Peyer's patch (tissue), 4 donors: ENCODE measurements at regions not wholly inside any gene's neighbourhood (a gene's known extent, or its start where the extent isn't known, plus 50 kb on each side); places are given as distances from the start of the nearest gene placed in this dataset.
A peak's percentile ranks its signal among the peaks of the same experiment; 100 is the strongest.

Experiments
- CTCF ChIP-seq, 6 experiments: fragments of 450-650 bp in 4 of 6; fragments of 200-600 bp in 2 of 6; sonication (generic) in 1 of 6; IDR thresholded peaks; one replicate each; pipeline ENCODE4 v1.5.1; 2017 to 2019; ENCODE audit warnings: antibody characterized with exemption in 6 of 6, mild to moderate bottlenecking in 3 of 6, moderate library complexity in 1 of 6
- POLR2A ChIP-seq, 2 donors: fragments of 450-650 bp; IDR thresholded peaks; one replicate each; pipeline ENCODE4 v1.5.1; 2017; ENCODE audit warnings: antibody characterized with exemption in 2 of 2, mild to moderate bottlenecking in 2 of 2, moderate library complexity in 2 of 2

GRCh38 chr3:71875461-71875947 is 90.6 kb upstream of the PROK2 start:
- TF ChIP-seq CTCF (IDR thresholded peaks at IDR 0.05) (peak; percentile 58 to 83 (median 78)), POLR2A (IDR thresholded peaks at IDR 0.05) (no peak)
